ENCODE measurements at regions not wholly inside any gene's neighbourhood (a gene's known extent, or its start where the extent isn't known, plus 50 kb on each side); places are given as distances from the start of the nearest gene placed in this dataset.

DNA sequence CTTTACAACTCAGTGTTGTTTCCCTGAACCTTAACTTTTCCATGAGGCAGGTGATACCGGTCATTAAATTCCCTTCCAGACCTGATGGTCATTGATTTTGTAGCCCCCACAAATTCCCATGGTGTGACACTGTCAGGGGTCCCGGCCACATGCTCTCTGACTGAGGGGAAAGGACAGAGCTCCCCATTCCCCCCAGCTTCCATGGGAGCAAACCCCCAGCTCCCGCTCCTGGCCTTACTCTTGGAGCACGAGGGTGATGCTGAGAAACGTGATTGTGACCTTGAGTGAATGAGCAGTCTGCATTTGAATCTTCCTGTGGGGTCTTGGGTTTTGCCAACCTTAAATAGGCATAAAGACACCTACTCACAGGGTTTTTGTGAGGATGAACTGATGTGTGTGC is 366.8 kb downstream of the RPS6KC1 start:
- Histone ChIP-seq H3K27ac (ENCODE audit: insufficient read depth, low read length) (no peak overlapping the region), H3K36me3 (ENCODE audit: control insufficient read depth, insufficient read depth, low read length) (no peaks in the 10 kb centered on the region), H2BK5ac (ENCODE audit: low read depth, low read length, poor library complexity, severe bottlenecking) (no peak overlapping the region), H3K9me3 (ENCODE audit: control insufficient read depth, insufficient read depth, low read length) (peaks cover 4% of the 10 kb centered on the region; the same call in 1 of the 2 replicates), H3K4me3 (ENCODE audit: insufficient read depth, low read depth, low read length) (no peak overlapping the region), H3K4ac (ENCODE audit: low read depth, low read length) (no peak overlapping the region), H3K23ac (ENCODE audit: low read depth, low read length) (no peak overlapping the region), H4K91ac (ENCODE audit: insufficient read depth, low read depth, low read length) (no peak overlapping the region), H3K18ac (ENCODE audit: low read depth, low read length) (no peak overlapping the region), H4K20me1 (ENCODE audit: insufficient read depth, low read length) (no peaks in the 10 kb centered on the region), H4K8ac (ENCODE audit: low read depth in 2 of 2, low read length in 2 of 2) (no peak overlapping the region), H2BK15ac (ENCODE audit: low read depth, low read length) (no peak overlapping the region), H3K56ac (ENCODE audit: extremely low read depth, insufficient read depth, low read length) (no peak overlapping the region; the same call in 1 of the 2 replicates), H3K9ac (ENCODE audit: low read depth, low read length) (no peak overlapping the region), H2AK5ac (ENCODE audit: low read depth, low read length) (no peak overlapping the region), H2AFZ (replicated peaks; ENCODE audit: low read length, poor library complexity) (no peak overlapping the region), H3K4me2 (ENCODE audit: low read depth, low read length) (no peak overlapping the region), H3K79me1 (ENCODE audit: low read depth in 1 of 2, low read length in 2 of 2) (no peaks in the 10 kb centered on the region), H3K14ac (replicated peaks; ENCODE audit: low read depth, low read length) (no peak overlapping the region), H3K27me3 (ENCODE audit: control insufficient read depth, insufficient read depth, low read length) (no peaks in the 10 kb centered on the region), H3K9me1 (ENCODE audit: insufficient read depth, low read length) (no peaks in the 10 kb centered on the region), H4K5ac (ENCODE audit: low read depth, low read length) (no peak overlapping the region), H2BK20ac (ENCODE audit: low read depth, low read length) (no peak overlapping the region), H3K4me1 (ENCODE audit: control insufficient read depth, insufficient read depth, low read length) (no peaks in the 10 kb centered on the region), H2AK9ac (replicated peaks; ENCODE audit: low read depth, low read length, poor library complexity) (no peak overlapping the region), H2BK120ac (ENCODE audit: low read depth, low read length) (no peak overlapping the region)
- 50% methylated on average over 1 of the region's 5 CpGs; no CpG with 5 or more reads in 1 of the 2 experiments for WGBS, 2 experiments (ENCODE audit: extremely low coverage in 2 of 2, insufficient read length in 1 of 2)
- CTCF ChIA-PET = no interaction called here
- DNase-seq = no peak
- no peak for ATAC-seq (ENCODE audit: low read depth)
- in situ Hi-C loops (cut with MboI; ENCODE audit: low sequenced_read_pairs) = no loop called here
- no TSS peak for BruUV-seq (replicated peaks)
- POLR2A ChIA-PET (ENCODE audit: unreplicated experiment) = no interaction called here
- intact Hi-C loops (cut with micrococcal nuclease) = no loop called here
- dilution Hi-C loops (cut with HindIII; ENCODE audit: low sequenced_read_pairs, unreplicated experiment) = no loop called here
- TF ChIP-seq, protein P1, sequence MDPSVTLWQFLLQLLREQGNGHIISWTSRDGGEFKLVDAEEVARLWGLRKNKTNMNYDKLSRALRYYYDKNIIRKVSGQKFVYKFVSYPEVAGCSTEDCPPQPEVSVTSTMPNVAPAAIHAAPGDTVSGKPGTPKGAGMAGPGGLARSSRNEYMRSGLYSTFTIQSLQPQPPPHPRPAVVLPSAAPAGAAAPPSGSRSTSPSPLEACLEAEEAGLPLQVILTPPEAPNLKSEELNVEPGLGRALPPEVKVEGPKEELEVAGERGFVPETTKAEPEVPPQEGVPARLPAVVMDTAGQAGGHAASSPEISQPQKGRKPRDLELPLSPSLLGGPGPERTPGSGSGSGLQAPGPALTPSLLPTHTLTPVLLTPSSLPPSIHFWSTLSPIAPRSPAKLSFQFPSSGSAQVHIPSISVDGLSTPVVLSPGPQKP (IDR thresholded peaks at IDR 0.05; ENCODE audit: borderline replicate concordance, low read depth, low read length) = no peak
- no peak for TF ChIP-seq MAZ (IDR thresholded peaks at IDR 0.05; ENCODE audit: borderline replicate concordance, low read depth, low read length)
- no peak for TF ChIP-seq CHD1 (IDR thresholded peaks at IDR 0.05; ENCODE audit: low read depth, low read length)
- no peak for TF ChIP-seq MXI1 (IDR thresholded peaks at IDR 0.05; ENCODE audit: borderline replicate concordance, low read depth, low read length)
- TF ChIP-seq SMC3 (IDR thresholded peaks at IDR 0.05; ENCODE audit: low read depth, low read length) = no peak
- no peak for TF ChIP-seq RFX5 (IDR thresholded peaks at IDR 0.05; ENCODE audit: low read depth, low read length)
- TF ChIP-seq FOS (IDR thresholded peaks at IDR 0.05; ENCODE audit: low read depth, low read length) = no peak
- no peak for TF ChIP-seq POLR2A (IDR thresholded peaks at IDR 0.05; ENCODE audit: low read depth, low read length)
- no peak for TF ChIP-seq NFE2L2 (IDR thresholded peaks at IDR 0.05; ENCODE audit: low read depth, low read length)
- TF ChIP-seq MAFK (IDR thresholded peaks at IDR 0.05; ENCODE audit: low read depth, low read length) = no peak
- no peak for TF ChIP-seq RAD21 (IDR thresholded peaks at IDR 0.05; ENCODE audit: low read length)

Measured in IMR-90 (cell line).